ENCODE measurements at regions not wholly inside any gene's neighbourhood (a gene's known extent, or its start where the extent isn't known, plus 50 kb on each side); places are given as distances from the start of the nearest gene placed in this dataset.
"Not testable (repeated sequence)": the region's sequence is repeated elsewhere in the genome, so short reads cannot be mapped to it uniquely, and the experiment has no call there.

DNA sequence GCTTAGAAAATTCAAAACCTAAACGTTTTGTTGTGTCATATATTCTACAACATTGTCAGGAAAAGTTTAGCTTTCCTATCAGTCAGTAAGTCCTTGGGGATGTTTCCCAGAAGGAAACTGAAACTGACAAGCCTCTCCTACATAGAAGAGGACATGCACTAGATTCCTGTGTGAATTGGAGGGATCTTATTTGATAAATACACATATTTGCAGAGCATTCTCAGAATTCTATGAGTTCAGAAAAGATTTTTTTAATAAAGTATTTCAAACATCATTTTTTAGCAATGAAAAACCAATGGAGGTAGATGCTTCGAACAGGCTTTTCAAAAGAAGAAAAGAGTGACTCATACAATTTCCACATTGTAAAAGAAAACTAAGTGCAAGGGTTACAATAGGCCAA lies 1706.7 kb downstream of the SUCLG1 start:
- no peak for DNase-seq

DNA sequence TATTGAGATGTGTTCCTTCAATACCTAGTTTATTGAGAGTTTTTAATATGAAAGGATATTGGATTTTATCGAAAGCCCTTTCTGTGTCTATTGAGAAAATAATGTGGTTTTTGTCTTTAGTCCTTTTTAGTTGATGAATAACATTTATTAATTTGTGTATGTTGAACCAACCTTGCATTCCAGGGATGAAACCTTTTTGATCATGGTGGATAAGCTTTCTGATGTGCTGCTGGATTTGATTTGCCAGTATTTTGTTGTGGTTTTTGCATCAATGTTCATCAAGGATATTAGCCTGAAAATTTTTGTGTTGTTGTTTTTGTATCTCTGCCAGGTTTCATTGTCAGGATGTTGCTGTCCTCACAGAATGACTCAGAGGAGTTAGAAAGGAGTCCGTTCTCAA lies 1710.4 kb downstream of the SUCLG1 start:
- DNase-seq, result no peak

DNA sequence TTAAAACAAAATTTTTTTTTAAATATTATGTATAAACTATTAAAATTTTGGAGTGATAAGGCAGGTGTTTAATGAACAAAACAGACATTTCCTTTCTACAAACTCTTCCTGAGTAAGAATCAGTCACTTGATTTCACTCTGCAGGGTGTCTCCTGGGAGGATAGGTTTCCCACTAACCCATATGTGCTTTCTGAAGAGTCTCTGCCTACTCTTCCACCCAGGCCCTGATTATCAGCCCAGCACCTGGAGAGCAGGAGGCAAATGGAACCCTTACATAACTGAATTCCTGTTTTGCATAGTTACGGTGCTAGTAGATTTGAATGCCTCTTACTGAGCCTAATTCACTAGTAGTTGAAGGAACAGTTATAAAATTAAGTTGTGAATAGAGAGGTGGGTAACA lies 1718.6 kb downstream of the SUCLG1 start:
- no peak for DNase-seq

DNA sequence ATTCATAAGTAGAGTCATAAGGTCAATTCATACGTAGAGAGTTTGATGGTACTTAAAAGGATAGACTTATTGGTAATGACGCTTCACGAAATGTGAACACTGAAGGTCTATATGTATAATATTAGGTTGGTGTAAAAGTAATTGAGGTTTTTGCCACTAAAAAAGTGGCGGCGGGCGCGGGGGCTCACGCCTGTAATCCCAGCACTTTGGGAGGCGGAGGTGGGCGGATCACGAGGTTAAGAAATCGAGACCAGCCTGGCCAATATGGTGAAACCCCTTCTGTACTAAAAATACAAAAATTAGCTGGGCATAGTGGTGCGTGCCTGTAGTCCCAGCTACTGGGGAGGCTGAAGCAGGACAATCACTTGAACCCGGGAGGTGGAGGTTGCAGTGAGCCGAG lies 1721.1 kb downstream of the SUCLG1 start:
- DNase-seq, result not testable (repeated sequence)

DNA sequence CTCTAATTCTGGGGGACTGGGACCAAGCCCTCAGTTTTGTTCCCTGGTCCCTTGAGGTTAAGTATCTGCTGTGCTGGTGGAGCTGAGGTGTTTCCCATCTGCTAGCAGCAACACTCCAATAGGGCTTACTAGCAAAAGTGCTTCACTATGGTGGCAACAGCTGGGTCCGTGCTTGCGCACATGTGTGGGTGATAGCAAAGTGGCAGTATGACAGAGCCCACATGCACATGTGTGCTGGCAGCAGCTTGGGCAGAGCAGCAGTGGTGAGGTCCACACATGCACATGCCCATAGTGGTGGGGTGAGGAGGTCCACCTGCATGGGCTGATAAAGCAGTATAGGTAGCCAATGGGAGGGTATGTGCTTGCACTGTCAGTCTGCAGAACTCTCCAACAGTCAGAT lies 1723.7 kb downstream of the SUCLG1 start:
- no peak for DNase-seq

DNA sequence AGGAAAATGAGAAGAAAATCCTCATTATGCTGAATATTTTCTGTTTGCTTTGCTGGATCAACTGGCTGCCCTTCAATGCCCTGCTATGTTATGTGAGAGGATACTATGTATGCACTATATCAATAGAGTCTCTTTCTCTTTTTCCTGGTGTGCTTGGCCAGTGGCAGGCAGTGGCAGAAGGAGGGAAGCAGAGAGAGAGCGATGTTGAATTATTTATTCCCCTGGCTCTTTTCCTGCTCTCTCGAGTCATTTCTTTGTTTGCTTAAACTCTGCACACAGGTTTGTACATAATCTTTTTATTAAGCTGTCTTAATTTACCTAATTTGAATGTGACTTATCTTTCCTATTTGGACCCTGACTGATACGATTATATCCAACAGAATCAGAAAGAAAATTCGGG lies 1727.3 kb downstream of the SUCLG1 start:
- DNase-seq, result peak; percentile 8

DNA sequence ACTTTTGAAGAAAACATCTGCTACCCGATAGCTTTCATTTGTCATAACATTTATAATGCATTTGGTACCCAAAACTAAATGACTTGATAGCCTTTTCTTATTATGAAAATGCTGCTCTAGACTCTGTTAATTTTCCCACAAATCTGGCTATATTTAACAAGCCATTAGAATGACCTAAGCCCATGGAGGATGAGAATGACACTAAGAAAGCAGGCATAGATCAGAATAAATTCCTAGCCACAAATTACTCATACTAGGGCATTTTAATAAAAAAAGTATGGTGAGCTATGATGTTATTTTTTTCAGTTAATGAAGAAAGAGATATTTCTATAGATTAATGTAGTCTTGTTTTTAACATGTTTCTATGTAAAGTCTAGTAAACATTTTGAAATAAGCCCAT lies 1728.3 kb downstream of the SUCLG1 start:
- DNase-seq, result no peak

DNA sequence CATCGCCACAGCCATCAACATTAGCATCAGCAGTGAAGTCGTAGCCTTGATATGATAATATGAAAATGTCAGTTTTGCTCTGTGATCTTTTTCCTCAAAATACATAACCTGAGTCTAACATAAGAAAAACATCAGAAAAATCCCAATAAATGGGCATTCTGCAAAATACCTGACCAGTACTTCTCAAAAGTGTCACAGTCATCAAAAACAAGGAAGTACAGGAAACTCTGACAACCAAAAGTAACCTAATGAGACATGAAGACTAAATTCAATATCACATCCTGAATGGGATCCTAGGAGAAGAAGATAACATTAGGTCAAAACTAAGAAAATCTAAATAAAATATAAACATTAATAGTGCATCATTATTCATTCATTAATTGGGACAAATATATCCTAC lies 1731.0 kb downstream of the SUCLG1 start:
- no peak for DNase-seq

DNA sequence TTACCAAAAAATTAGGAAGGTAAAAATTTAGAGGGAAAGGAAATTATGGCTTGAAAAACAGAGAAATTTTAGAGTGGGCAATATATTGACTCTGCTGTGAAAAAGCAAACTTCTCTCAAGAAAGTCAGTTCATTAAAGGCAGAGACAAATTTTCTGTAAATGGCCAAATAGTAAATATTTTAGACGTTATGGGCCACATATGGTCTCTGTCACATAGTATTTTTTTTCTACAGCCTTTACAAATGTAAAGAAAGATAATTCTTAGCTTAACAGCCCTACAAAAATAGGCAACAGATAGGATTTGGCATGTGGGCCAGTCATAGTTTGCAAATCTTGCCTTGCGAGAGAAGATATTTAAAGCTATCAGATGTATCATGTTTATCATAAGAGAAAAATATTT lies 1750.4 kb downstream of the SUCLG1 start:
- no peak for DNase-seq

DNA sequence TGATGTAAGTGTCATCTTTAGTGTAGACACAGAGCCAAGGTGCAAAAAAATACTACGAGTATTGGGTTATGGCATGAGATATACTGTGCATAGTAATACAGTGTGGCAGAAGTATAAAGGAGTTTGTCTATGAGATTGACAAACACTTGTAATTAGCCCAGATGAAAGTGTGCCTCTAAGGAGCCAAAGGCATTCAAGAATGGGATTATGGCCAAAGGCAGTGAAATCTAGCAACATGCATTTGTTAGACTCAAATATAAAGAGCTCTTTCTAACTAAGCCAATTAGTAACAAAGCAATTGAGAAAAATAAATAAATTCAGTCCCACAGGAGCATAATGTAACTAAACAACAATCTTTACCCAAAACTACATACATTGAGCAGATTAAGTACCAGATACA lies 1761.8 kb downstream of the SUCLG1 start:
- DNase-seq, result no peak

DNA sequence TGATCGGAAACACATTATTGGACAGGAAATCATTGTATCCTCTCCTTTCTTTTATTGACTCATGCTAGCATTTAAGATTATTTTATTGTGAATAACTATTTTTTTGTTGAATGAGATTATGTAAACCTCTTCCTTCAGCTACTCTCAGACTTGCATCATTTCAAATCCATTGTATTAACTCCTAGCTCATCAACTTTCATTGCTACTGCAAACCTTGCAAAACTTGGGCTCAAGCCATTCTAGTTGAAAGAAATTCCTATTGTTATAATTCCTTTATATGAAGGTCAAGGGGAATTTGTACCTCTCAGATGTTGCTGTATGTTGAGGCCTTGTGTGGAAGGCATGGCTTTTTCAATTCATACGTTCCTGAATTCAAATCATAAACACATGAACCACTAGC lies 1764.6 kb downstream of the SUCLG1 start:
- DNase-seq, result no peak

DNA sequence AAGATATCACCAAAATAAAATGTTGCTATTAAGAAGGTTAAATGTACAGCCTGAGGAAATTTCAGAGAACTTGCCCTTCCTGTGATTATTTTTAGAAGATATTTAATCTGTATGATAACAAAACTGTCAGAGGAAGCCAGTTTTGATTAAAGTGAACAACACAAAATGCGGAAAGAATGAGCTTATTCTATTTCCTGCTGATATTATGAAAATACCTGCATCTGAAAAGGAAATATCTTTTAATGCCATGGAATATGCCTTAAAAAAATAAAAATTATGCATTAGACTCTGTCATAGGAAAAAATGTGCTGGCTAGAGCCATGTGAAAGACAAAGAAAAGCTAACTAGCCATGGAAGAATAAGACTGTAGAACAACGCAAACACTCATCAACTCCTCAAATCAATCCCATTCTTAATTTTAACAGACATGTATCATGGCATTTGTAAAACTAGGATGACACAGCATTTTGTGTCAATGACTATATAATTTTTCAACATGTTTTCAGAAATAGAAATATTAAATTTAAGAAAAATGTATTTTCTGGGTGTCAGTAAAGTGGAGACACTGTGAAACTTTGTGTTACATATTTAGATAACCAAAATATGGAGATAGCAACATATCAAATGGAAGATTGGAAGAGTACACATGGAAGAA lies 1768.2 kb downstream of the SUCLG1 start:
- DNase-seq, result no peak

DNA sequence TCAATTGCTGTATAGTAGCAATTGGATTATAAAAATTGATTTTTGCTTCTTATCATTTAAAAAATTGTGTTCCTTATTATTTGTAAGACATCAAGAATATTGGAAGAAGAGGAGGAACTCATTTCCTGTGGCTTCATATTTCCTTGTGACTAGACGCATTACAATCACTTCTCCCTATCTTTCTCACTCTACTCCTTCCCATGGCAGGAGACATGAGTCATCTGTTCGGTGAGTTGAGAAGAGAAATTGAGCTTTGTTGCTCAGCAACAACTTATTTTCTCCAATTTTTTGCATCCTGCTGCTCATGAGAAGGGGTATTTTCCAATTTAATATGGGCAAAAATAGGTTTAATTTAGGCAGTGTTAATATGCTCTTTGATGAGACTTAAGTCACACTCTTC lies 1783.9 kb downstream of the SUCLG1 start:
- DNase-seq, result no peak

DNA sequence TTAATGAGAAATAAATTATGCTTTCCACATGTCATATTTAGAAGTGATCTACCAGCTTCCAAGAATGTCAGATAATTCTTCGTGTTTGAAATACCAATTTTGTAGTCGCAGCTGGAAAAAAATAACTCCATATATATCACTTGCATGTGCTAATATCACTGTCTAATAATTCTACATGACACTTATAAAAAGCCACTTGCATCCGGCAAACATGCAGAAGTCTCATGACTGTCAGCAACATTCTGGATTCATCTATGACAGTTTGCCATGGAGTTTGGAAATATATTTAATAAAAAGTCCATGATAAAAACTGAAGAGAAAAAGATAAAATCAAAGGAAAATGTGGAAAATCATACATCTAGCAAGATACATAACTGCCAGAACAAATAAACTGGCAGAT lies 1784.4 kb downstream of the SUCLG1 start:
- DNase-seq, result no peak

DNA sequence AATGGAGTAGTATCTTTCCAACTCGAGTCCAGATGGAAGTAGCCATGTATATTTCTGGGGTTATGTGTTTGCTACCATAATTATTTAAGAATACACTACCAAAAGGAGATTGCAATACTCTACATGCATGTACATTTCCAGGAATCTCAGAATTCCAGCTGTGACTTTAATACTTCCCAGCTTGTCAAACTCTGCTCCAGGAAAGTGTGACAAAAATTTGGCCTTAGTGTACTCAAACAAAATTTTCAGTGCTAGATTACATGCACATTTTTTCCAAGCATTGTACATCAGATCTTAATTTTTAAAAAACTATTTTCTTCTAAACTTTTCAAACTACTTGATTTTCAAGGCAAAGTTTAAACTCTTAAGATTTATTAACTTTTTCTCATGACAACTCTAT lies 1791.6 kb downstream of the SUCLG1 start:
- no peak for DNase-seq

DNA sequence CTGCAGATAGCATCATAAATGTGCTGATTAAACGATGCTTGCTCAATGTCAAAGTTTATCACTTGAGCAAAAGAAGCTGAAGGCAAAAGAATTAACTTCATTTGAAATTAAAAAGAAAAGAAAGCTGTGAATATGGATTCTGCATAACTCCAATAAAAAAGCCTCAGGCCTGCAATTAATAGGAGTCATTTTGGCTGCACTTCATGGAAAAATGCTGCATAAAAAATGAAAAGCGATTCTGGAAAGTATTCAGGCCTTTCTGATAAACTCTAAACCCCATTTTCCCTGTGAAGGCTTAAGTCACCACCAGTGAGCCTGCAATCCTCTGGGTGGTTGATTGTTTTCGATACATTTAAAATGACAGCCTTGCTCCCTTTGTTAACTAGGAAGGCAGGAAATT lies 1793.4 kb downstream of the SUCLG1 start:
- DNase-seq, result no peak

DNA sequence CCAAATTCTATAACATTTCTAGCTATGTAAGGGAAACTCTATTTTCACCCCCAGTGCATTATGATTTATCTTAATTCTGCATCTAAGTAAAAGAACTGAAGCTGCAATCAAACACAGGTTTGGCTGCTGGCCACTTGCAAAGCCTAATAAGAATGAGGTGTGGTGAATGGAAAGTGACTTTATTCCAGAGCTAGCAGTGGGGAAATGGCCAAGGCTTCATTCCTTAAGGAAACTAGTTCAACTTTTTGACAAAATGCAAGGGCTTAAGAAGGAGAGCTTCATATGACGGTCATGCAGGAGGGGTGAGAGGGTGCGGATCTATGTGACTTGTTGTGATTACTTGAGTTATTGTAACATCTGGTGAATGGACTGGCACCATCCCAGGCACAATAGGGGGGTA lies 1802.0 kb downstream of the SUCLG1 start:
- DNase-seq, result no peak

DNA sequence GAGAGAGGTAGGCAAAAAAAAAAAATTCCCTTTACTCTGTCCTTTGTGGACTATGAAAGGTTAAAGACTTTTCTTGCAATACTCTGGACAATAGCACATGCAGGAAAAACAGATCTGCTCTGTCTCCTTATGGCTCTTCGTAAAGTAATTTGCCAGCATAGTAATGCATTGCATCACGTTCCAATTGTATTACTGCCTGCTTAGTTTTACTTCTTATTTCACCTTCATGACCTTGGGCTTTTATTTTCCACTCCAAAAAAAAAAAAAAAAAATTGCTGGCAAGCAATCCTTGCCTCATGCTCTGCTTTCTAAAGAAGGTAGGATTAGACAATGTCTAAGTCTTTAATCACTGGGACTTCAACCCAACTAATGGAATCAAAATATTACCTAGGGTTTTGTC lies 1802.7 kb downstream of the SUCLG1 start:
- DNase-seq, result no peak

DNA sequence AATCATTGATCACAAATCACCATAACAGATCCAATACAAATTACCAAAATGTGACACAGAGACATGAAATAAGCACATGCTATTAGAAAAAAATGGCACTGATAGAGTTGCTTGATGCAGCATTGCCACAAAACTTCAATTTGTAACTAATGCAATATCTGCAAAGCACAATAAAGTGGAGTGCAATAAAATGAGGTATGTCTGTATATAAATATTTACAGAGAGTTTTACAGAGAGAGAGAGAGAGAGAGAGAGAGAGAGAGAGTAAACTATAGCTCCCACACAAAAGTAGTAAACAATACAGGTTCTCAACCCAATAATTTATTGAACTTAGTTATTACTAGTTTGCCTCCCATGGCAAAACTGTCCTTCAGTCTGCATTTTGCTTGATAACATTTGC lies 1807.0 kb downstream of the SUCLG1 start:
- no peak for DNase-seq

DNA sequence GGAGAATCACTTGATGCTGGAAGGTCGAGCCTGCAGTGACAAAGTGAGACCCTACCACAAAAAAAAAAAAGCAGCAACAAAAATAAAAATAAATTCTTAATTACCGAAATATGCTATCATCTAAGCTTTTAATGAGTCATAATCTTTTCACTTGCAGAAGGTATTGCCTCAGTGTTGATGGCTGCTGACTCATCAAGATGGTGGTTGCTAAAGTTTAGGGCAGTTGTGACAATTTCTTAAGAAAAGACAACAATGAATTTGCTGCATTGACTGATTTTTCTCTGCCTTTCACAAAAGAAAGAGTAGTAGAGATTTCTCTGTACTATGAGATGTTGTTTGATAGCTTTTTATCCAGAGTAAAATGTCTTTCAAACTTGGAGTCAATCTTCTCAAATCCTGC lies 1809.0 kb downstream of the SUCLG1 start:
- DNase-seq, result no peak

DNA sequence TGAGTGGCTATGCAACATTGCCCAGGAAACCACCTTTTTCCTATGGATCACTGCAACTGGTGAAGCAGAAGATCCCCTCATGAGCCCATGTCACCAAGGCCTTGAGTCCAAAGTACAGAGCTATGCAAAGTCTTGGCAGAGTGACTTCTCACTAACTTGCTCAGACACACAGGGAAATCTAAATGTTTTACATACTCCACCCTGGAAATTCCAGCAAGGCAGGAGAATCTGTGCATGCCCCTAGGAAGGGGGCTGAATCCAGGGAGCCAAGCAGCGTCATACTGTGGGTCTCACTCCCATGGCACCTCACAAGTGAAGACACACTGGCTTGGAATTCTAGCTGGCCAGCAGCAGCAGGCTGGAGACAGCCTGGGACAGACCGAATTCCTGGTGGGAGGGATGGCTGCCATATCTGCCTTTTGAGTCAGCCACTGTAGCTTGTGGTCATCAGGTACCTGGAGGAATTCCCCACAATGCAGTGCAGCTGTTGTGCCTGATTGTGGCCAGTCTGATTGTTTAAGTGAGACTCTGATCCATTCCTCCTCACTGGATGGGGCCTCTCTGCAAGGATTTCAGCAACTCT lies 1817.4 kb downstream of the SUCLG1 start:
- no peak for DNase-seq

DNA sequence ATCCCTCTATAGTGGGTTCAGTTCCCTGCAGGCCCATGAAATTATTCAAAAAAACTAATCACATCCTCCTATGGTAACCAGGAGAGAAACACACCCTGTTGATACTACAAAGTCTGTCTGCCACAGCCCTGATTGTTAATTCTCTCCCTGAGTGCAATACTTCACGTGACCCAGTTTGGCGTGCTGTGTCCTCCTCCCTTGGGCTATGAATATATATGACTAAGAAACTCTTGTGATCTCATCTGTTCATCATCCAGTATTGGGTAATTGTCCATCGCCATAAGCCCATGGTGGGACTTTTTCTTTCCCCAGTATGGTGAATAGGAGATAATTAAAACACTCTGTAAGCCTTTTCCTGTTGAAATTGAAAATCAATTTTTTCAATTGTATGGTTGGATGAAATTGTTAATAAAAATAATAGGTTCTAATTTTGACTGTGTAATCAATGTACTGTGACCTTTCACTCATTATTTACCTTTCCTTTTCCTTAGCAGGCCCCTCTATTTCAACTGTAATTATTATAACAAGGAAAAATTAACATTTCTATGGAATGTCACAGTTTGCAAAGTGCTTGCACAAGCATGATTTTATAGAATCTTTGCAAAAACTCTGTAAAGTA lies 1822.6 kb downstream of the SUCLG1 start:
- no peak for DNase-seq

DNA sequence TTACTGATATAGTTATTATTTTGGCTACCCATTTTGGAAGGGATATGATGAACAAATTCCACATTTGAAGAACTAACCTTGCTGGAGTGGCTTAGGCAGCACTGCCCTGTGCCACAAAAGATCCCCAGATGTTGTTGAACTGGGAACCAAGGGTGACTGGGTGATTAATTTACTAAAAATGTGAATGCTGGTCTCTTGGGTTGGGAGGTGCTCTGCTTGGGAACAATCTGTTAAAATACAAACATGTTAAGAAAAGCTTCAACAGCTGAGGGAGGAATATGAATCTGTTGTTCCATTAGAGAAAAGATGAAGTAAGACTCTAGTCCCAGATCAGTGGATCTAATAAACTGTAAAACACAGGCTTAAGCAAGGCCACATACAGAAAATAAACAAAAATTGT lies 1860.1 kb downstream of the SUCLG1 start:
- no peak for DNase-seq

DNA sequence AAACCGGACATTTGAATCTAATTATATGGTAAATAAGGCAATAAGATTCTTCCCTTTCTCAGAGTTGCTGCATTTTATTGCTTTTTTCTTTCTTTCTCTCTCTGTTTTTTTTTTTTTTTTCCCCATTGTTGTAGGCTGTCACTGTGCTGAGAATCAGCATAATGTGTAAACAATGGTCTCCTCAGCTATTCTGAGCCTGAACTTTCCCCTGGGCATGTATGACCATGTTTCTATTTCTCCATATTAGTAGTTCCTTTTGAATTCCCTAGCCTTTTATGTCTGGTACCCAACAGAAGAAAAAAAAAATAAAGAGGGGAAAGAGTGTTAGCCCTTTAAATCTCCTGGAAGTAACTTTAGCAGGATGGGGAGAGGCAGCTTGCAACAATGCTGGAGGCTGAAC lies 1862.5 kb downstream of the SUCLG1 start:
- DNase-seq, result no peak

DNA sequence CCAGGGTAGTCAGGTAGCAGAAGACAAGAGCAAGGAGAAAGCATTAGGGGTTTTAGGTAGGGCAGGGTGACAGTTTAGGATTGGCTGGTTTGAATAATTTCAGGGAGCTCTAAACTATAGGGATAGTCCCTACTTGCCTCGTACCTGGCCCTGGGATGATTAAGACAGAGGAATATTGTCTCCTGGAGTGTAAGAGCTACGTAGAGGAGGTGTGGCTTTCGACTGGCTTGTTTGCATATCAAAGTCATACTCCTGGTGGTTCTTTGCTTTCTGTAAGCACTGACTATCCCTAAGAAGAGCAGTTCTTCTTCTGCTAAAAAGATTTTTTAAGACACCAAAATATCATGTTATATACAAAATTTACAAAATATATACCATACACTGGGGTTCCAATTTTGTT lies 1867.4 kb downstream of the SUCLG1 start:
- no peak for DNase-seq
